T-helper 1 cell treated with Interleukin-12 subunit alpha and Interleukin-12 subunit beta and Interleukin-4 antibody, amounts not matched to agents 30 ng/mL and 1 ng/mL, for 36 hours (primary cell): ENCODE measurements at regions not wholly inside any gene's neighbourhood (a gene's known extent, or its start where the extent isn't known, plus 50 kb on each side); places are given as distances from the start of the nearest gene placed in this dataset.

ENCODE experiments used
- intact Hi-C: fragments of 100-400 bp; cut with micrococcal nuclease; formaldehyde crosslinking; loops from one replicate; pipeline ENCODE4 v1.15.1; 2024

- intact Hi-C loops, result no loop called here
Measured at GRCh38 chr6:156651486-156651885, 125.7 kb upstream of the ARID1B start.

GRCh38 chr6:156650896-156651390 is 126.2 kb upstream of the ARID1B start:
- intact Hi-C loops, result no loop called here

GRCh38 chr6:156648616-156649015 is 128.6 kb upstream of the ARID1B start:
- intact Hi-C loops, result no loop called here

GRCh38 chr6:156647991-156648390 is 129.2 kb upstream of the ARID1B start:
- intact Hi-C loops, result no loop called here

- intact Hi-C loops, result no loop called here
Measured at GRCh38 chr6:156647140-156647784, 129.9 kb upstream of the ARID1B start.

GRCh38 chr6:156646496-156646895 is 130.7 kb upstream of the ARID1B start:
- intact Hi-C loops, result no loop called here

DNA sequence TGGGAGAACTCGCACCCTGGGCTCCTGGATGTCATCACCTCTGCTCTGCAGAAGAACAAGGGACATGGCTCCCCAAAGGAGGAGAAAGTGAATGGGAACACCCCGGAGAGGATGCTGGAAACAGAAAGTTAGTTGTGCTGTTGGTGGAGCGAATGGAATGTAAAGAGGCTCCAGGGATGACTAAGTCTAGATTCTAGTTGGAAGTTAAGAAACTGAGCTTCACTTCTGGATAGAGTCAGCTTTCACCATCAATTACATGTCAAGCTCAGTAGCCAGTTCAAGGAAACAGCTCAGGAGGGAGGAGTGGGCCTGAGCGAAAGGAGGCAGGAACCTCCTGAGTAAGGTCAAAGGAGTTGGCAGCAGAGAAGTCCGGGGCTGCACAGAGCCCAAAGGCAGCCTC is 132.1 kb upstream of the ARID1B start:
- intact Hi-C loops, result no loop called here

GRCh38 chr6:156639009-156639721 is 138.0 kb upstream of the ARID1B start:
- intact Hi-C loops, result no loop called here

- intact Hi-C loops, result no loop called here
Measured at GRCh38 chr6:156638581-156638980, 138.6 kb upstream of the ARID1B start.

- intact Hi-C loops, result no loop called here
Measured at GRCh38 chr6:156634951-156635371, 142.2 kb upstream of the ARID1B start.

GRCh38 chr6:156634048-156634447 is 143.1 kb upstream of the ARID1B start:
- intact Hi-C loops, result no loop called here

- intact Hi-C loops, result no loop called here
Measured at GRCh38 chr6:156633291-156633690, 143.9 kb upstream of the ARID1B start.

DNA sequence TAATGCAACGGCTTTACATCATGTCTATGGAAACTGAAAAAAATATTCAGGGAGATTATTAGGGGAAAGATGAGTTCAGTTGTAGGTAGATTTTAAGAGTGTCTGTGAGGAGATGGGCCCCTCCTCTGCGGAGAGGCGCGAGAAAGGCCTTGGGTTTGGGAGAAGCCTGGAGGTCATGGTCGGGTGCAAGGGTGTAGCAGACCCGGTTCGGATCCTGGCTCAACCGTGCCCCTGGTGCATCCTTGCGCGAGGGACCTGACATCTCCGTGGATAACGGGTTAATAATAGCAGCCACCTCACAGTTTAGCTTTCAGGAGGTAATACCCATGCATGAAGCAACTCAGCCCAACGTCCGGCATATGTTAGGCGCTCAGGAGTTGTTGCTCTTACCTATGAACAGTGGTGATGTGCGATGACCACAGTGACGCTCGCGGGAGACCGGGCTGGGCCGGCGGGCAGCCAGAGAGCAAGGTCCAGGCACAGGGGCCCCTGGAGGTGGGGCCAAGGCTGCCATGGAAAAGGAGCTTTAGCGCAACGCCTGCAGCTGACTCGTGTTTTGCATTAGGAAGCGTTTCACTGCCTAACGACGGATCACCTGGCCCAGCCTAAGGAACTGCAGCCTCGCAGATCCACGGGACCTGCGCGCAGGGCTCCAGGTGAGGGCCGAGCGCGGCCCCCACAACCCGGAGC is 146.4 kb upstream of the ARID1B start:
- intact Hi-C loops, result no loop called here

- intact Hi-C loops, result no loop called here
Measured at GRCh38 chr6:156628805-156629204, 148.4 kb upstream of the ARID1B start.

DNA sequence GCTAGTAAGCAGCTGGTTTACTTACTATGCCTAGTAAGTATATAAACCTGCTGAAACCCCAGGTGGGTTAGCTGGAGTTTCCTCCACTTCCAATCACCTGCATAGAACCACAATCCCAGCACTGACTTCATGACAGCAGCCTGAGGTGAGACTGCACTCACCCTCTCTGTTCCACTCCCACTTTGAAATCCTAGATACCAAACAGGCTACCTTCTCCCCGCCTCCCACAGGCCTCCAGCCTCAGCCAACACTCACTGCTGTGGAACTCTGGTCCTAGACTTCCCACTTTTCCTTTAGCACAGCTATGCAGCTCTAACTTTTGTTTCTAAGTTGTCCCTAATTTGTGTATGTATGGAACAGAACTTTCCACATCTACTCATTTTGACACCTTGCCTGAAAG is 149.7 kb upstream of the ARID1B start:
- intact Hi-C loops, result no loop called here

GRCh38 chr6:156622185-156622584 is 155.0 kb upstream of the ARID1B start:
- intact Hi-C loops, result no loop called here

DNA sequence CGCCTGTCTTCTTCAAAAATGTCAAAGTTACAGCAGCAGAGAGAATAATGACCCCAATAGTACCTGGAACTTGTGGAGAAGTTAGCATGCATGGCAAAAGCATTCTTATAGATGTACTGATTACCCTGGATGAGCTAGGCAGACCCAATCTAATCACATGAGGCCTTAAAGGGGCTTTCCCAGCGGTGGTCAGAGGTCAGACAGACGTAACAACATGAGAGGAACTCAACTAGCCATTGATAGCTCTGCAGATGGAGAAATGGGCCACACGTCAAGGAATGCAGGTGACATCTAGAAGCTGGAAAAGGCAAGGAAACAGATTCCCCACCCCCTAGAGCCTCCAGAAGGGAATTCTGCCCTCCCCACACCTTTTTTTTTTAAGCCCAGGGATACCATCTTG is 156.8 kb upstream of the ARID1B start:
- intact Hi-C loops, result no loop called here

DNA sequence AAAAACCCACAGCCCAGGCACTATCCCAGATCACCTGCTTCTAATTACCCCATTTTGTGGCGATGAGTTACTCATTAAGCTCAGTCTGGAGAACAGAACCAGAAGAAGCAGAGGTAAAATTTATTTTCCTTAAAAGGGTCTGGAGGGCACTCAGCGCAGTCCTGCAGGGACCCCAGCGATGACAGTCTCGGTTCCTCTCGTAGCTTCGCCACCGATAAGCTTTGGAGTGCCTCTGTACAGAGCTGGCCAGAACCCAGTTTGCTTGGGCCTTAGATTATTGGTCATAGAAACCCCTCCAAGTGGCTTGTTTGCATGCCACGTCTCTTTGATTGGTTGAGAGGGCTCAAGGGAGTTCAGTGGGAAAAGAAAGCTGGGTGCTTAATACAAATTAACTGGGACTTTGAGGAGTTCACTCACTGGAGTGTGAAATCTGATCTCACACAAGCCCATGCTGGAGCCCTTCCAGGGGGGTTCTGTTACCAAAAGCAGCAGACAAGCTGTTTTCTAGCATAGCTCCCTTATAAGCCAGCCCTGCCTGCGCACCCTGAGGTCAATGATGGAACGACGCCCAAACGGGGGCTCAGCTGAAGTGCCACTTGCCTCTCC is 158.5 kb upstream of the ARID1B start:
- intact Hi-C loops, result no loop called here

- intact Hi-C loops, result no loop called here
Measured at GRCh38 chr6:156617941-156618340, 159.2 kb upstream of the ARID1B start.

- intact Hi-C loops, result no loop called here
Measured at GRCh38 chr6:156617376-156617775, 159.8 kb upstream of the ARID1B start.

- intact Hi-C loops, result no loop called here
Measured at GRCh38 chr6:156616495-156616894, 160.7 kb upstream of the ARID1B start.

GRCh38 chr6:156613996-156614395 is 163.2 kb upstream of the ARID1B start:
- intact Hi-C loops, result no loop called here
